A673 (cell line): ENCODE measurements at regions not wholly inside any gene's neighbourhood (a gene's known extent, or its start where the extent isn't known, plus 50 kb on each side); places are given as distances from the start of the nearest gene placed in this dataset.

Experiments
- BruUV-seq: library from RNA; stranded (reverse); fragments of 400-500 nt; replicated peaks from 2 replicates; lab custom pipeline; 2021; lab: Mats Ljungman, UMichigan
- CTCF ChIA-PET: fragments of 300-600 bp; sonication (Branson Sonifier 250); formaldehyde crosslinking; loops from one replicate; lab custom pipeline; 2022; ENCODE audit warnings: antibody characterized with exemption; lab: Charles Lee
- POLR2A ChIA-PET: fragments of 300-600 bp; sonication (Branson Sonifier 250); formaldehyde crosslinking; loops from one replicate; lab custom pipeline; 2022; ENCODE audit warnings: antibody characterized with exemption; ENCODE audit not compliant: low non-redundant PET; lab: Charles Lee
- DNase-seq: peaks from one replicate; pipeline ENCODE4 v3.0.0-alpha.2; 2015; ENCODE audit warnings: low spot score
- H3K27ac ChIP-seq: fragments of 200-600 bp; sonication (generic); 2 replicates; pipeline ENCODE4 v1.5.1; 2016; ENCODE audit warnings: mixed run types, low read depth, mild to moderate bottlenecking, mixed read lengths, antibody characterized with exemption, low read length; ENCODE audit not compliant: poor library complexity, severe bottlenecking
- H3K27me3 ChIP-seq: fragments of 200-600 bp; sonication (generic); replicated peaks from 2 replicates; pipeline ENCODE4 v1.6.1; 2017; ENCODE audit warnings: mixed run types, low read depth, mild to moderate bottlenecking, mixed read lengths, antibody characterized with exemption, low read length; ENCODE audit not compliant: insufficient read depth, poor library complexity
- H3K36me3 ChIP-seq: fragments of 200-600 bp; sonication (generic); 2 replicates; pipeline ENCODE4 v1.6.1; 2016; ENCODE audit warnings: mixed run types, mild to moderate bottlenecking, mixed read lengths, antibody characterized with exemption, low read length; ENCODE audit not compliant: insufficient read depth, poor library complexity, severe bottlenecking
- H3K4me1 ChIP-seq: fragments of 200-600 bp; sonication (generic); 2 replicates; pipeline ENCODE4 v1.6.1; 2017; ENCODE audit warnings: mixed run types, mild to moderate bottlenecking, mixed read lengths, antibody characterized with exemption, low read length; ENCODE audit not compliant: insufficient read depth, poor library complexity, severe bottlenecking
- H3K4me3 ChIP-seq: fragments of 200-600 bp; sonication (generic); 2 replicates; pipeline ENCODE4 v1.5.1; 2016; ENCODE audit warnings: low read depth, mixed run types, mild to moderate bottlenecking, mixed read lengths, low read length; ENCODE audit not compliant: poor library complexity, severe bottlenecking
- H3K9me3 ChIP-seq: fragments of 200-600 bp; sonication (generic); 2 replicates; pipeline ENCODE4 v1.6.1; 2016; ENCODE audit warnings: mixed run types, low read depth, mild to moderate bottlenecking, mixed read lengths, antibody characterized with exemption, low read length; ENCODE audit not compliant: poor library complexity, severe bottlenecking
- EZH2 ChIP-seq: fragments of 200-600 bp; sonication (generic); IDR thresholded peaks from 2 replicates; pipeline ENCODE4 v1.6.1; 2017; ENCODE audit warnings: borderline replicate concordance, low read depth, mild to moderate bottlenecking, mixed read lengths, antibody characterized with exemption, low read length; ENCODE audit not compliant: poor library complexity, severe bottlenecking
- intact Hi-C: fragments of 100-400 bp; cut with micrococcal nuclease; formaldehyde crosslinking; loops from one replicate; pipeline ENCODE4 v1.10.0; 2022; ENCODE audit not compliant: unreplicated experiment
- TF ChIP-seq, protein P1 (sequence below): fragments of 300-800, 200-600 bp; sonication (generic); conservative IDR thresholded peaks from 2 replicates; pipeline ENCODE4 v1.5.1; 2017; ENCODE audit warnings: low read depth, mild to moderate bottlenecking, antibody characterized with exemption, low read length, moderate library complexity, mixed read lengths

DNA sequence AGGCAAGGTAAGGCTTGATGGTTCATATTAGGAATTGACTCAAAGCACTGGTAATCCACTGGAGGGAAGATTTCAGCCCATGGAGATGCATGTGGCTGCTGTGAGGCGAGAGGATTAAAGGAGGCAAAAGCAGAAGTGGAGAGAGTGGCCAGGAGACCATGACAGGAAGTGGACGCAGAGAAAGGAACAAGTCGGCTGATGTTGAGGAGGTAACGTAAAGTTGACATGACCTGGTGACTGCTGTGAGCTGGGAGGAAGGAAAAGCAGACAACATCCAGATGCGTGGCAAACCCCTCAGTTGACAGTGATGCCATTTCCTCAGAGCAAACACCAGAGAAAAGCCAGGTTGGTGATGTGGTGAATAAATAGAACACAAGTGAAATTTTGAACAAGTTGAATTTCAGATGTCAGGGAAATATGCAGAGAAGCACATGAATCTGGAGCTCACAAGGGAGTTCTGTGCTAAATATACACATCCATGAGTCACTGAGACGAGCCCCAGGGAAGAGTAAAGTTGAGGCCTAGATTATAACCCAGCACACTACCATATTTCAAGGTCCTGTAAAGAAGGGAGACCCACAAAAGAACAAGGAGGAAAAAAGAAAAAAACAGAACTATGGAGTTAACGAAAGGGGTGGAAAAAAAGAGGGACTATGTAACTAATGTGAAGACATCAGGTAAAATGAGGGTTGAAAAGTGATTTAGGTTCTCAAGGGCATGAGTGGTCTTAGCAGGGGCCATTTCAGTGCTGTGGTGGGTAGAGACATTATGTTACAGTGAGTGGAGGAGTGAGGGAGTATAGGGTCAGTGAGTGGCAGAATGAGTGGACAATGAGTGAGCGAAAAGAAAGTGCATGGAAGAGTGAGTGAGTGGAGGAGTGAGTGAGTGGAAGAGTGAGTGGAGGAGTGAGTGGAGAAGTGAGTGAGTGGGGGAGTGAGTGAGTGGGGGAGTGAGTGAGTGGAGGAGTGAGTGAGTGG is 61.6 kb upstream of the GZMB start:
- ChIA-PET CTCF (interaction anchor here (0.5 kb wide), 1 partner anchor 15 kb away, joined by 3 read pairs; no protein-coding TSS in a partner anchor), POLR2A (no interaction called here)
- BruUV-seq, result no TSS peak
- peaks cover 12% of the 10 kb centered on the region for H3K27me3 ChIP-seq
- no peaks in the 10 kb centered on the region for H3K9me3 ChIP-seq
- TF ChIP-seq, protein P1, sequence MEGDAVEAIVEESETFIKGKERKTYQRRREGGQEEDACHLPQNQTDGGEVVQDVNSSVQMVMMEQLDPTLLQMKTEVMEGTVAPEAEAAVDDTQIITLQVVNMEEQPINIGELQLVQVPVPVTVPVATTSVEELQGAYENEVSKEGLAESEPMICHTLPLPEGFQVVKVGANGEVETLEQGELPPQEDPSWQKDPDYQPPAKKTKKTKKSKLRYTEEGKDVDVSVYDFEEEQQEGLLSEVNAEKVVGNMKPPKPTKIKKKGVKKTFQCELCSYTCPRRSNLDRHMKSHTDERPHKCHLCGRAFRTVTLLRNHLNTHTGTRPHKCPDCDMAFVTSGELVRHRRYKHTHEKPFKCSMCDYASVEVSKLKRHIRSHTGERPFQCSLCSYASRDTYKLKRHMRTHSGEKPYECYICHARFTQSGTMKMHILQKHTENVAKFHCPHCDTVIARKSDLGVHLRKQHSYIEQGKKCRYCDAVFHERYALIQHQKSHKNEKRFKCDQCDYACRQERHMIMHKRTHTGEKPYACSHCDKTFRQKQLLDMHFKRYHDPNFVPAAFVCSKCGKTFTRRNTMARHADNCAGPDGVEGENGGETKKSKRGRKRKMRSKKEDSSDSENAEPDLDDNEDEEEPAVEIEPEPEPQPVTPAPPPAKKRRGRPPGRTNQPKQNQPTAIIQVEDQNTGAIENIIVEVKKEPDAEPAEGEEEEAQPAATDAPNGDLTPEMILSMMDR, result no peak
- no peak for TF ChIP-seq EZH2
- no peaks in the 10 kb centered on the region for H3K4me1 ChIP-seq
- H3K36me3 ChIP-seq, result no peaks in the 10 kb centered on the region
- intact Hi-C loops, result no loop called here
- DNase-seq, result no peak
- no peak overlapping the region for H3K27ac ChIP-seq
- no peak overlapping the region for H3K4me3 ChIP-seq

DNA sequence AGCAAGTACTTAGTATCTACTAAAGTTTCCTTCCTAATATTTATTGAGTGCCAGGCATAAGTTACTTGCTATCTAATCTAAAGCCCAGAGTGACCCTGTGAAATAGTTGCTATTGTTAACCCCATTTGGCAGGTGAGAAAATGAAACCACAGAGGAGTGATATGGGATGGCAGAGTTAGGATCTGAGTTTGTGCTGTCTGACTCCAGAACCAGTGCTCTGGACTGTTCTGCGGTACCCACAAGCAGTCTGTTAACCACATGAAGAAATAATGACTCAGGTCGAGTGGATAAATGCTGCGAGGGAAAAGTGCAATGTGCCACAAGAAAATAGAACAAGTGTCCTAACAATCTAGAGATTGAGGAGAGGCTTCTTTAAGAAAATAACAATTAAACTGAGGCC is 60.7 kb upstream of the GZMB start:
- no peaks in the 10 kb centered on the region for H3K9me3 ChIP-seq
- DNase-seq, result no peak
- BruUV-seq, result no TSS peak
- CTCF ChIA-PET, result no interaction called here
- no peak overlapping the region for H3K4me3 ChIP-seq
- H3K4me1 ChIP-seq, result no peaks in the 10 kb centered on the region
- intact Hi-C loops, result no loop called here
- no peak overlapping the region for H3K27ac ChIP-seq
- POLR2A ChIA-PET, result no interaction called here
- peaks cover 20% of the 10 kb centered on the region for H3K27me3 ChIP-seq
- H3K36me3 ChIP-seq, result no peaks in the 10 kb centered on the region
- TF ChIP-seq EZH2, result no peak
- TF ChIP-seq, protein P1, result no peak

DNA sequence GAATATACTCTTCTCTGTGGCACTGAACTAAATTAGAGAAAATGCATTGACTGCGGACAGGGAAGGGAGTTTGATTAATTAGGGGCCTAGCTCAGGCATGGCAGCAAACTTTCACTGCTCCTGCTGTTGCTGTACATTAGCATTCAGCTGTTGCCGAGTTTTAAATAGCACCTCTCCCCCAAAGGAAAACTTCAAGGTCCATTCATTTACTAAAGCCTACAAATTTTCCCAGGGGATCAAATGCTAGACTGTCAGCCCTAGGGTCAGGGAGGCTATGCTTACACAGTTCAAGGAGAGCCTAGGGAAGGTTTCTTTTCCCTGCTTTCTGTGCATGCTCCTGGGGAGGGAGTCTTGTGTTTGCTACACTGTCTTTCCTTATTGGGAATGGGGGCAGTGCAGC is 60.0 kb upstream of the GZMB start:
- no TSS peak for BruUV-seq
- intact Hi-C loops, result no loop called here
- CTCF ChIA-PET, result no interaction called here

More for the DNA sequence above, 60.0 kb upstream of the GZMB start:
- no peaks in the 10 kb centered on the region for H3K9me3 ChIP-seq
- no peaks in the 10 kb centered on the region for H3K4me1 ChIP-seq
- POLR2A ChIA-PET, result no interaction called here
- H3K27ac ChIP-seq, result no peak overlapping the region
- no peak overlapping the region for H3K4me3 ChIP-seq
- TF ChIP-seq, protein P1, result no peak
- TF ChIP-seq EZH2, result no peak
- H3K36me3 ChIP-seq, result no peaks in the 10 kb centered on the region
- DNase-seq, result no peak
- H3K27me3 ChIP-seq, result peaks cover 25% of the 10 kb centered on the region
